ENCODE measurements at regions not wholly inside any gene's neighbourhood (a gene's known extent, or its start where the extent isn't known, plus 50 kb on each side); places are given as distances from the start of the nearest gene placed in this dataset.

- no peaks in the 10 kb centered on the region for H3K9me3 ChIP-seq (ENCODE audit: control insufficient read depth, insufficient read depth, low read depth, low read length)
- no peaks in the 10 kb centered on the region for H3K36me3 ChIP-seq (ENCODE audit: control insufficient read depth, insufficient read depth, low read length)
- POLR2A ChIA-PET, result no interaction called here
- intact Hi-C loops (cut with micrococcal nuclease; ENCODE audit: unreplicated experiment) (no loop called here), in situ Hi-C loops (cut with HindIII; ENCODE audit: low pct_unique_long_range_greater_than_20kb, low sequenced_read_pairs) (no loop called here)
- no peak for TF ChIP-seq CTCF (IDR thresholded peaks at IDR 0.05)
- no peak for TF ChIP-seq TCF7L2 (IDR thresholded peaks at IDR 0.05; ENCODE audit: low read depth, low read length)
- TF ChIP-seq SIN3A (IDR thresholded peaks at IDR 0.05; ENCODE audit: borderline replicate concordance, insufficient read depth, low read depth, low read length), result no peak
- TF ChIP-seq REST (IDR thresholded peaks at IDR 0.05; ENCODE audit: insufficient read depth in 1 of 2, low read depth in 2 of 2, low read length in 1 of 2), result no peak
- TF ChIP-seq POLR2AphosphoS5 (IDR thresholded peaks at IDR 0.05; ENCODE audit: low read depth, low read length), result no peak
- H3K27ac ChIP-seq (ENCODE audit: low read length), result no peak overlapping the region
- ATAC-seq (no peak), DNase-seq (ENCODE audit: low read depth, low spot score) (no peak)
- H3K27me3 ChIP-seq (ENCODE audit: control insufficient read depth, insufficient read depth, low read length), result no peaks in the 10 kb centered on the region
- peaks cover 16% of the 10 kb centered on the region for H3K4me1 ChIP-seq (ENCODE audit: control insufficient read depth, insufficient read depth, low read length)
- CTCF ChIA-PET, result no interaction called here
- H3K4me3 ChIP-seq (ENCODE audit: low read depth in 2 of 2, low read length in 2 of 2), result no peak overlapping the region
- BruUV-seq (replicated peaks), result no TSS peak
Measured at GRCh38 chr2:12110481-12110880, 364.0 kb downstream of the LPIN1 start.

GRCh38 chr2:12113412-12113811 lies 367.0 kb downstream of the LPIN1 start:
- in situ Hi-C loops (cut with HindIII; ENCODE audit: low pct_unique_long_range_greater_than_20kb, low sequenced_read_pairs), result no loop called here
- Histone ChIP-seq H3K4me3 (ENCODE audit: low read depth in 2 of 2, low read length in 2 of 2) (no peak overlapping the region), H3K27ac (ENCODE audit: low read length) (no peak overlapping the region), H3K36me3 (ENCODE audit: control insufficient read depth, insufficient read depth, low read length) (no peaks in the 10 kb centered on the region), H3K4me1 (ENCODE audit: control insufficient read depth, insufficient read depth, low read length) (peaks cover under 1% of the 10 kb centered on the region; the same call in 1 of the 2 replicates), H3K27me3 (ENCODE audit: control insufficient read depth, insufficient read depth, low read length) (no peaks in the 10 kb centered on the region), H3K9me3 (ENCODE audit: control insufficient read depth, insufficient read depth, low read depth, low read length) (no peaks in the 10 kb centered on the region)
- ATAC-seq (no peak), DNase-seq (ENCODE audit: low read depth, low spot score) (no peak)
- TF ChIP-seq CTCF (IDR thresholded peaks at IDR 0.05), result no peak
- no peak for TF ChIP-seq TCF7L2 (IDR thresholded peaks at IDR 0.05; ENCODE audit: low read depth, low read length)
- BruUV-seq (replicated peaks), result no TSS peak
- ChIA-PET CTCF (no interaction called here), POLR2A (no interaction called here)
- intact Hi-C loops (cut with micrococcal nuclease; ENCODE audit: unreplicated experiment), result no loop called here

- no peak for DNase-seq (ENCODE audit: low read depth, low spot score)
- in situ Hi-C loops (cut with HindIII; ENCODE audit: low pct_unique_long_range_greater_than_20kb, low sequenced_read_pairs), result no loop called here
- no peak for TF ChIP-seq POLR2AphosphoS5 (IDR thresholded peaks at IDR 0.05; ENCODE audit: low read depth, low read length)
- TF ChIP-seq SIN3A (IDR thresholded peaks at IDR 0.05; ENCODE audit: borderline replicate concordance, insufficient read depth, low read depth, low read length), result no peak
- TF ChIP-seq CTCF (IDR thresholded peaks at IDR 0.05), result no peak
- Histone ChIP-seq H3K36me3 (ENCODE audit: control insufficient read depth, insufficient read depth, low read length) (no peaks in the 10 kb centered on the region), H3K4me3 (ENCODE audit: low read depth in 2 of 2, low read length in 2 of 2) (no peak overlapping the region), H3K9me3 (ENCODE audit: control insufficient read depth, insufficient read depth, low read depth, low read length) (no peaks in the 10 kb centered on the region), H3K4me1 (ENCODE audit: control insufficient read depth, insufficient read depth, low read length) (no peaks in the 10 kb centered on the region), H3K27ac (ENCODE audit: low read length) (no peak overlapping the region), H3K27me3 (ENCODE audit: control insufficient read depth, insufficient read depth, low read length) (no peaks in the 10 kb centered on the region)
- intact Hi-C loops (cut with micrococcal nuclease; ENCODE audit: unreplicated experiment), result no loop called here
- no peak for ATAC-seq
- POLR2A ChIA-PET, result no interaction called here
- CTCF ChIA-PET, result no interaction called here
- BruUV-seq (replicated peaks), result no TSS peak
Measured at GRCh38 chr2:12114816-12115215, 368.4 kb downstream of the LPIN1 start.

All from Panc1 (cell line).